NOMO-1 (cell line): ENCODE measurements at regions not wholly inside any gene's neighbourhood (a gene's known extent, or its start where the extent isn't known, plus 50 kb on each side); places are given as distances from the start of the nearest gene placed in this dataset.

Source experiments
- DNase-seq, 2 experiments: peaks; one replicate each; lab custom pipeline; 2025; ENCODE audit not compliant: unreplicated experiment in 2 of 2; lab: John Stamatoyannopoulos, UW

DNA sequence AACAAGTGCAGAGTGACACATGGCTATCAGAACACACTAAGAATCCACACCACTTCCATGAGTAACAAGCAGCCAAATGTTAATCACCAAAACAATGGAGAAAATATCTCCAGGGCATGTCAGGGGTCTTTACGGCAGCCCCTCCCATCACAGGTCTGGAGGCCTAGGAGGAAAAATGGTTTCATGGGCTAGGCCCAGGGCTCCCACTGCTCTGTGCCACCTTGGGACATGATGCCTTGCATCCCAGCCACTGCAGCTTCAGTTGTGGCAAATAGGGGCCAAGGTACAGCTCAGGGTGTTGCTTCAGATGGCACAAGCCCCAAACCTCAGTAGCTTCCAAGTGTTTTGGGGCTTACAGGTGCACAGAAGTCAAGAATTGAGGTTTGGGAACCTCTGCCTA lies 66.6 kb downstream of the NEURL3 start:
- no peak for DNase-seq

DNA sequence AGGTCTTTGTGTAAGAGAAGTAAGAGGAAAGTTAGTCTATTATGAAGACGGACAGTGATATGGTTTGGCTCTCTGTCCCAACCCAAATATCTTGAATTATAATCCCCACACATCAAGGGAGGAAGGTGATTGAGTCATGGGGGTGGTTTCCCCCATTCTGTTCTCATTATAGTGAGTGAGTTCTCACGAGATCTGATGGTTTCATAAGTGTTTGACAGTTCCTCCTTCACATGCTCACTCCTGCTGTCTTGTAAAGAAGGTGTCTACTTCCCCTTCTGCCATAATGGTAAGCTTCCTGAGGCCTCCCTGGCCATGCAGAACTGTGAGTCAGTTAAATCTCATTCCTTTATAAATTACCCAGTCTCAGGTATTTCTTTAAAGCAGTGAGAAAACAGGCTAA lies 67.6 kb downstream of the NEURL3 start:
- DNase-seq = peak in 1 of 2 experiments; percentile 19

DNA sequence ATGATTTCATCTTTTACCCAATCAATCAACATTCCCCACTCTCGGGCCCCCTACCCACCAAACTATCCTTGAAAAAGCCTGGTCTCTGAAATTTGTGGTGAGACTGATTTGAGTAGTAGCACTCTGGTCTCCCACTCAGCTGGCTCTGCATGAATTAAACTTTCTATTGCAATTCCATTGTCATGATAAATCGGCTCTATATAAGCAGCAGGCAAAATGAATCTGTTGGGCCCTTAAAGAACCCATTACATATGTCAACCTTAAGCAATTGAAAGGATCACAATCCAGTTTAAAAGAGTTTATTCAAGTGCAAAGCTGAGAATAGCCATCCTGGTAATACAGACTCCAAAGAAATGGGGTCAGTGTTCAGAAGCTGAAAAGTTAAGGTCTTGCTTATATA lies 68.2 kb downstream of the NEURL3 start:
- DNase-seq = no peak

DNA sequence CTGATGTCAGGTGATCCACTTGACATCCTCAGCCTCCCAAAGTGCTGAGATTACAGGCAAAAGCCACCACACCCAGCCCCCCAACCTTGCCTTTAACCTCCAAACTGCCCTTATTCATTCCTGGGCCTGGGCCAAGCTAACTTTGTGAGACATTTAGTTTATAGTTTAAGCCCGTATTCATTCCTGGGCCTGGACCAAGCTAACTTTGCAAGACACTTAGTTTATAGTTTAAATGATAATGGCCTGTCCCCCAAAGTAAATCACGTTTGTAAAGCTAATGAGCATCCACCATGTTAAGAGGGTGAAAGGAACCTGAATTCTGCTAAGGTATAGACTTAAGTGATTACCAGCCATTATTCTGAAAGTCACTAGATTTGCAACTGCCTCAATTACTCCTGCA lies 68.7 kb downstream of the NEURL3 start:
- no peak for DNase-seq

DNA sequence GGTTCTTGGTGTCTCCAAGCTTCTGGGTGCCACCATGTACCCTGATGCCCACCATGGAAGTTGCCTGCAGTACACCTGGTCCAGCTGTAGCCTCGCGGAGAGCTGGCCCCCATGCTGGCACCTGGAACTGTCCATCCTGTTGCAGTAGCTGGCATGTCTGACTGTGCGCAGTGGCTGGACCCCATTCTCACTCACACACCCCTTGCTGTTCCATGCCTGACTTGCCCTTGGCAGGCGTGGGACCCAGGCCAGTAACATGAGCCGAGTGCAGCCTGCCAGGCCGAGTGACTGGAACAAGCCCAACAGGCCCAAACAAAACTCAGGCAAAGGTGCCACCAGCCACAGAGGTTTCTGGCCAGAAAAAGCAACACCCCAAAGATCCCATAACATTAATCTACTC lies 73.8 kb downstream of the NEURL3 start:
- no peak for DNase-seq

DNA sequence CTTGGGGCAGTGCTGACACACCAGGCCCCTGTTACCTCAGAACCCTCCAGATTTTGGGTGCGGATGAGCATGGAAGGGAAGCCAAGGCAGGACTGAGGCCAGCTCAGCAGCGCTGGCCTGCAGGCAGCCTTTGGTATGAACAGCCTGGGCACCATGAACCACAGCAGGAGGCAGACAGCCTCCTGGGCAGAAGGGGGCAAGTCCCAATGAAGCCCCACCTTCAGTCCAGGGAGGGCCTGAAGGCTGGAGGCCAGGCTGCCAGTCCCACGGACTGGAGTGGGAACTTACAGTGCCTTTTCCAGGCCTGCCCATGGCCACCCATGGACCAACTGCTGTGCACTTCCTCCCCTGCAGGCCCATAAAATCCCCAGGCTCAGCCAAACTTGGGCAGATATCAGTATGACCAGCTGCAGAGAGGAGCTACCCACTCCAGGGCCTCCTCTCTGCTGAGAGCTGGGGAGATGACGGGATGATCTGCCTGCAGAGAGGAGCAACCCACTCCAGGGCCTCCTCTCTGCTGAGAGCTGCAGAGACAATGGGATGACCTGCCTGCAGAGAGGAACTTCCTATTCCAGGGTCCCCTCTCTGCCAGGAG lies 74.7 kb downstream of the NEURL3 start:
- no peak for DNase-seq

DNA sequence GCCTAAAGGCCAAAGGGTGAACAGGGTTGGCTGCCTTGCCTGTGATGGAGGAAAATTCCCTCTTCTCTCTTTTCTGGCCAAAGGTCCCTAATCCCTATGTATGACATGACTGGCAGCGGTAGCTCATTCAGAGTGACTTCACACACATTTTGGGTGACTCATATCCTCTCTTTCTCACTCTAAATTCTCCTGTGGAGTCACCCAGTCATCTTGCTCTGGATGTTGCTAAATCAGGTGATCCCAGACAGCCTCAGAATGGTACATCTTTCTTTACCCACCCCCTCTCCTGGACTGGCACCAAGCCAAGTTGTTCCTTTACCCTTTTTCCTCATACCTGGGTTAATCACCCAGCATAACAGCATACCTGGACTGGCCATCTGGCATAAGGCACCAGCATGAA lies 77.2 kb downstream of the NEURL3 start:
- no peak for DNase-seq

DNA sequence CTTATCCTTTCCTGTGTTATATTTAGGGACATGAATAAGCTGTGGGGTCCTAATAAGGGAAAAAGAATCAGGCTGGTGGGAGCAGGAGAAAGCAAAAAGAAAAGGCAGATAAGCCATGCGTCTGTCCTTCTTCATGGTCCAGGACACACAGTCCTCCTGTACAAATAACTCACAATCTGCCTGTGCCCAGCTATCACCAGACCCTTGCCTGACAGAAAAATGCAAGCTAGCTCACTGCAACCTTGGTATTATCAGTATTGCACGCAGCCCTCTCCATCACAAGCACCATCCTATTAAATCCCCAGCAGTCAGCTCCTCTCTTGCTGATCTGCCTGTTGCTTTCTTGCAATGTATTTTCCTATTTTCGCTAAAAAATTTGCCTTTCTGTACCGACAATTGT lies 78.0 kb downstream of the NEURL3 start:
- no peak for DNase-seq

DNA sequence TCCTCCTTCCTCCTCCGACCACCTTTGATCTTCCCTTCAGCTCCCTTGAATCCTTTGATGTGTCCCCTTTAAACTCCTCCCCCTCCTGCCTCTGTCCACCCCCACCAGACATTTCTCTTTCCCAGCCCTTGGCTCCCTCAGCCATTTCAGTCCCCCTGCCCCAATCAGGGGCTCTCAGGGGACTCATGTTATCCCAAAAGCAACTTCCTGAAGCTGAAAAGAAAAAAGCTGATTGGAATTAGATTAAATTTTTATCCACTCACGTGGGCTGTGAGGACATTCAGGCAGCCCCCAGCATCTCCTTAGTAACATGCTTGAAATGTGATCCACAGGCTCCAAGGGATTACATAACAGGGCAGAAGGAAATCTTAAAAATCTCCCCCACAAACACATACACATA lies 81.3 kb downstream of the NEURL3 start:
- DNase-seq = no peak
